ENCODE measurements at regions not wholly inside any gene's neighbourhood (a gene's known extent, or its start where the extent isn't known, plus 50 kb on each side); places are given as distances from the start of the nearest gene placed in this dataset.

DNA sequence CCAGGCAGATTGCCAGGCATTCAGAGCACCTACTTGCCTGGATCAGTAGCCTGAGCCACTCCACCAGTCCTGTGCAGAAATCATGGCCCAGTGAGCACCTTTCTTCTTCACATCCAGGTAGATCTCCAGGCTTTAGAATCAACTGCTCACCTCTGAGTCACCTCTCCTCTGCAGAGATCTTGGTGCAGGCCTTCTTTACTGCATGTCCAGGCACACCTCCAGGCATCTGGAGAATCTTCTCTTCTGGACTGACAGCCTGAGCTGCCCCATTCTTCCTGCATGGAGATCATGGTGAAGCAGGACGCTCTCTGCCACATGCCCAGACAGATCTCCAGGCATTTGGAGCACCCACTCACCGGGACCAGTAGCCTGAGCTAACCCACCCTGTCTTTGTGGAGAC, 894.5 kb upstream of the MBL2 start:
- TF ChIP-seq, protein P1, sequence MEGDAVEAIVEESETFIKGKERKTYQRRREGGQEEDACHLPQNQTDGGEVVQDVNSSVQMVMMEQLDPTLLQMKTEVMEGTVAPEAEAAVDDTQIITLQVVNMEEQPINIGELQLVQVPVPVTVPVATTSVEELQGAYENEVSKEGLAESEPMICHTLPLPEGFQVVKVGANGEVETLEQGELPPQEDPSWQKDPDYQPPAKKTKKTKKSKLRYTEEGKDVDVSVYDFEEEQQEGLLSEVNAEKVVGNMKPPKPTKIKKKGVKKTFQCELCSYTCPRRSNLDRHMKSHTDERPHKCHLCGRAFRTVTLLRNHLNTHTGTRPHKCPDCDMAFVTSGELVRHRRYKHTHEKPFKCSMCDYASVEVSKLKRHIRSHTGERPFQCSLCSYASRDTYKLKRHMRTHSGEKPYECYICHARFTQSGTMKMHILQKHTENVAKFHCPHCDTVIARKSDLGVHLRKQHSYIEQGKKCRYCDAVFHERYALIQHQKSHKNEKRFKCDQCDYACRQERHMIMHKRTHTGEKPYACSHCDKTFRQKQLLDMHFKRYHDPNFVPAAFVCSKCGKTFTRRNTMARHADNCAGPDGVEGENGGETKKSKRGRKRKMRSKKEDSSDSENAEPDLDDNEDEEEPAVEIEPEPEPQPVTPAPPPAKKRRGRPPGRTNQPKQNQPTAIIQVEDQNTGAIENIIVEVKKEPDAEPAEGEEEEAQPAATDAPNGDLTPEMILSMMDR (IDR thresholded peaks at IDR 0.05), result no peak
- no peak for TF ChIP-seq POLR2A (IDR thresholded peaks at IDR 0.05)

Data from heart left ventricle (tissue), 13 donors.